CD4-positive, alpha-beta T cell treated with Interleukin-2 at 100 ng/mL for 4 hours (primary cell): ENCODE measurements at regions not wholly inside any gene's neighbourhood (a gene's known extent, or its start where the extent isn't known, plus 50 kb on each side); places are given as distances from the start of the nearest gene placed in this dataset.

Experiments
- DNase-seq: peaks from one replicate; pipeline ENCODE4 v3.0.0-alpha.2; 2020; ENCODE audit warnings: low spot score

DNA sequence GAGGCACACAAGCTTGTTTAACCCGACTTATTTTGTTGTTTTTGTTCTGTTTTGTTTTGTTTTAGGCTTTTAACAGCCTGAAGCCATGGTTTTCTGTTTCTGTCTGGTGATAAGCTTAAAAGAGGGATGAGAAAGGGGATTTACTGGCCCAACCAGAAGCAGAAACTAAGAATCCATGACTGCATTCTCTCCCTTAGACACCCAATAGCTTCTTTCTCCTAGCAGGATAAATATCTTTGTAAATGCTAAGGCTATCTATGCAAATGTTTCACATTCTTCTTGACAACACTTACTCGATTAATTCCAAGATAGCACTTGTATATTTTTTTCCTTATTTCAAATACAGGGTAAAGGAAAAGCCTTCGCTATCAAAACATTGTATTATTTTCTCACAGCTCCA lies 53.7 kb upstream of the SMAD1 start:
- DNase-seq: no peak

- no peak for DNase-seq
Observed at GRCh38 chr4:145427221-145427620, 54.4 kb upstream of the SMAD1 start.

DNA sequence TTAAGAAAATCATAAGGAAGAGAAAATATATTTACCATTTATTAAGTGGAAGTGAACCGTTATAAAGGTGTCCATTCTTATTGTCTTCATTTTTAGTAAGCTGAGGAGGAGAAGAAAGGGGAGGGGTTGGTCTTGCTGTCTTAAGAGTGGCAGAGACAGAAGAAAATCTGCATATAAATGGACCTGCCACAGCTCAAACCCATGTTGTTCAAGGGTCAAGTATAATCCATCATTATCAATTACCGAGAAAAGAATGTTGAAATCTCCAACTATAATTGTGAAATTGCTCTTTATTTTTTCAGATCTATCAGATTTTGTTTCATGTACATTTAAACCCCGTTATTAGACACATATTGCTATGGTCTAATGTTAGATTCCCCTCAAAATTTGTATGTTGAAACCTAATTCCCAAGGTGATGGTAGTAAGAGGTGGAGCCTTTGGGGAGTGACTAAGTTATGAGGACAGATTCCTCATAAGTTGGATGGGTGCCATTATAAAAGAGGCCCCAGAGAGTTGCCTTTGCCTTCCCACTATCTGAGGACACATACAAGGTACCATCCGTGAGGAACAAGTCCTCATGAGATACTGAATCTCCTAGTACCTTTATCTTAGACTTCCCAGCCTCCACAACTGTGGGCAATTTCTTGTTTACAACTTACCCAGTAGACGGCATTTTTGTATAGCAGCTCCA lies 58.5 kb upstream of the SMAD1 start:
- no peak for DNase-seq

- DNase-seq: no peak
Observed at GRCh38 chr4:145420595-145421214, 60.9 kb upstream of the SMAD1 start.

DNA sequence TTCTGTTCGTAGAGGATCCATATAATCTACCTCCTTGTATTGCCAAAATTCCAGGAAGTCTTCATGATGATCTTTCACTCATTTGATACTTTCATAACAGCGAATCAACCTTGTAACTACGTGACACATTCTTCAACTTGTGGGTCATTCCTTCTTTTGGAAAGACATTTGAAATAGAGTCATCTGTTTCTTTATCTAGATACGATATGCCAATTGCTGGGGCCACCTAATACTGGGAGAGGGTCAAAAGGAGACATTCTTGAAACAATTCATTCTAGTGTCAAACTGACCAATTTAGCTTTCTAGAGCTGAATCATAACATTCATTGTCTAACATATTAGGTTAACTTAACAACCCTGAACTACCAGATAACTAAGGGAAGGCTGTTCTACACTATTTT lies 62.9 kb upstream of the SMAD1 start:
- DNase-seq: no peak

GRCh38 chr4:145417348-145418130 lies 64.1 kb upstream of the SMAD1 start:
- DNase-seq: no peak

GRCh38 chr4:145414841-145415240 lies 66.8 kb upstream of the SMAD1 start:
- DNase-seq: no peak

DNA sequence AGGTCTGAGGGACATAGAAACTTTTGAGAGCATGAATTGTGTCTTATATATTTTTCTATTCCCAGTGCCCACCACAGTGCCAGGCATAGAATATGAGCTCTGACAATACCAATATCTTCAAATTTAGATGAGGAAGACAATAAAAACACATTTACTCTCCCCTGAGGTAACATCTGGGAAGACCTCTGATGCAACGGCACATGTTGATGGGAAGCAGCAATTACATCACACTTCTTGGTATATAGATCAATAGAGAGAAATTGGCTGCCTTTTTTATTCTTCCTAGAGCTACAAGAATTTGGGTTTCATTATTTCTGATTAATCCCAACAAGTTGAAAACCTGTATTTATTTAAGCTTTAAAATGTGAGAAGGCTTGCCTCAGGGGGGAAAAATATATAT lies 67.4 kb upstream of the SMAD1 start:
- DNase-seq: no peak

GRCh38 chr4:145406970-145407369 lies 74.7 kb upstream of the SMAD1 start:
- DNase-seq: no peak

- no peak for DNase-seq
Observed at GRCh38 chr4:145404761-145405160, 76.9 kb upstream of the SMAD1 start.

DNA sequence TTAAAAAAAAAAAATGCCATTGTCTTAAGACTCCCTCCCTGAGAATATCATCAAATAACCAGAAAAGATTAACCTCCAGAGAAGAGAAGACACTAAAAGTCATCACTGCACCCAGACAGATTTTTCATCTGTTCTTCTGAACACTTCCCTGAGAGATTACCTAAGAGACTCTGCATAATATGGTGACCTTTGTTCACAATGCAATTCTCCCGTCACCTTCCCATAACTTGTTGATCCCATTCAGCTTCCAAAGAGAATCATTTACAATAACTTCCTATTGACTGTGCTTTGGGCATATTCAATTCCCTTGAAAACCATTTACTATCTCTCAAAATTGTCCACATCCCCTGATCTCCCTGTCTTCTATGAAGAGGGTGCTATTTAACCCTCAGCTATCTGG lies 85.1 kb upstream of the SMAD1 start:
- DNase-seq: no peak

DNA sequence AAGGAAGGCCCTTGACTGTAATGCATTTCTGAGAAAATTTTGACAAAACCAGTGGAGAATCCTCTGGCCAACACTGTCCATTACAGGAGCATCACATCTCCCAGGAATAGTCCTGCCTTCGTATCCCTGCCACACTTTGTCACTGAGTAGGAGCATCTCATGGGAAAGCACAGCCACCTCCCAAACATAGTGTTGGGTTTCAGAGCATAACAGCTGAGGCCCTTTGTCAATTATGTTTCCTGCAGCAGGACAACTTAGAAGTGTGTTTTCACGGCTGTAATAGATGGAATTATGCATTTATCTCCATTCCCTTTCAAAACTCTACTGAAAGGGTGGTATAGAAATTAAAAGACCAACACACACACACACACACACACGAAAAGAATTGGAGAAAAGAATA lies 91.1 kb upstream of the SMAD1 start:
- no peak for DNase-seq

GRCh38 chr4:145389550-145389949 lies 92.1 kb upstream of the SMAD1 start:
- no peak for DNase-seq

- DNase-seq: no peak
Observed at GRCh38 chr4:145388043-145388442, 93.6 kb upstream of the SMAD1 start.

- DNase-seq: no peak
Observed at GRCh38 chr4:145387079-145387478, 94.6 kb upstream of the SMAD1 start.

GRCh38 chr4:145381163-145381562 lies 100.5 kb upstream of the SMAD1 start:
- no peak for DNase-seq

DNA sequence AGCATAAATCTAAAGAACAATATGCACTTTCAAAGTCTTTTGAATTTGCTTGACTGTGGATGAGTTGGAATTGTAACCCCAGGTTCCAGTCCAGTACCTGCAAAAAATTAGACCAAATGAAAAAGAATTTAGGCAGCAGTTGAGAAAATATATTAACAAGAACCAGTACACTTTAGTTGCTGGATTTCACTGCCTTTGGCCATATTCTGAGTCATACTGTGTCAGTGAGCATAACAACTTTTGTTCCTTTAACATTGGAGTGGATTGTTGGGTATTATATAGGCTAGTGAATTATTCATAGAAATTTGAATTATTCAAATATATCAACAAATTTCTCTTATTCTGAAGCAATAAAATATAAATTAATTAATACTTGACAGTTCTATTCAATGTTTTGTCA lies 101.5 kb upstream of the SMAD1 start:
- DNase-seq: no peak

- no peak for DNase-seq
Observed at GRCh38 chr4:145375416-145375815, 106.2 kb upstream of the SMAD1 start.

GRCh38 chr4:145352438-145353145 lies 129.1 kb upstream of the SMAD1 start:
- no peak for DNase-seq

GRCh38 chr4:145351922-145352321 lies 129.7 kb upstream of the SMAD1 start:
- DNase-seq: no peak

- no peak for DNase-seq
Observed at GRCh38 chr4:145351162-145351561, 130.5 kb upstream of the SMAD1 start.

DNA sequence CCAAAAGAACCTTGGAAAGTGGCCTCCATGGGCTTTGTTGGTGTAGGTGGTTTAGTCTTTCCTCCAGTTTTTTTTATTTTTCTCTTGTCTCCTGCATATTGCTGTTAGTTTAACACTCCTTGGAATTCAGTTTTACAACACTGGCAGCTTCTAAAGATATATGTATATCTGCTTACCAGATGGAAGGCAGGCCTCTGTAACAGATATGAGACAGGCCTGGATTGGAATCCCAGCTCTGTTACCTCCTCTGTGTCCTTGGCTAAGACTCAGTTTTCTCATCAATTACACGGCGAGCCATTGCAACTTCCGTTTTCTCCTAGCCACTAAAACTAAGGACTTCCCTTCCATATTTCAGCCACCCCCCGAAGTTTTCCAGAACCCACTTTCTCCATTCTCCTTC lies 133.4 kb upstream of the SMAD1 start:
- DNase-seq: no peak

- no peak for DNase-seq
Observed at GRCh38 chr4:145347684-145348083, 134.0 kb upstream of the SMAD1 start.
